Kidney (tissue), 13 donors: ENCODE measurements at regions not wholly inside any gene's neighbourhood (a gene's known extent, or its start where the extent isn't known, plus 50 kb on each side); places are given as distances from the start of the nearest gene placed in this dataset.

Experiments used
- DNase-seq, 5 donors: peaks; one replicate each; pipeline ENCODE4 v3.0.0-alpha.2; 2013 to 2020
- FAIRE-seq: peaks from 2 replicates; lab custom pipeline; 2012; peaks lifted over from hg19 to GRCh38; lab: Jason Lieb, UNC
- H3K27ac ChIP-seq, 2 donors: one replicate each; pipeline ENCODE4 v1.7.0; 2013; ENCODE audit warnings: low read depth in 2 of 2, low read length in 2 of 2, inconsistent platforms in 1 of 2
- H3K27me3 ChIP-seq: one replicate; pipeline ENCODE4 v1.7.1; 2013; ENCODE audit warnings: low read length, inconsistent platforms; ENCODE audit not compliant: control insufficient read depth, insufficient read depth
- H3K36me3 ChIP-seq, 3 donors: one replicate each; pipeline versions ENCODE4 v1.7.0 to v1.7.1; 2013; ENCODE audit warnings: low read length in 3 of 3, control low read depth in 1 of 3, inconsistent platforms in 1 of 3; ENCODE audit not compliant: insufficient read depth in 3 of 3, control insufficient read depth in 2 of 3
- H3K4me1 ChIP-seq, 3 donors: one replicate each; pipeline versions ENCODE4 v1.7.0 to v1.7.1; 2013; ENCODE audit warnings: low read length in 3 of 3, inconsistent platforms in 1 of 3, low read depth in 1 of 3; ENCODE audit not compliant: control insufficient read depth in 2 of 3, insufficient read depth in 2 of 3
- H3K4me3 ChIP-seq, 3 donors: one replicate each; pipeline versions ENCODE4 v1.7.0 to v1.8.1; 2013; ENCODE audit warnings: low read length in 3 of 3, control low read depth in 1 of 3, inconsistent platforms in 1 of 3
- H3K9ac ChIP-seq, 3 donors: one replicate each; pipeline versions ENCODE4 v1.7.0 to v1.7.1; 2013; ENCODE audit warnings: low read length in 3 of 3, control low read depth in 1 of 3, inconsistent platforms in 1 of 3
- H3K9me3 ChIP-seq, 3 donors: one replicate each; pipeline versions ENCODE4 v1.7.0 to v1.7.1; 2013; ENCODE audit warnings: low read length in 3 of 3, control low read depth in 1 of 3, inconsistent platforms in 1 of 3; ENCODE audit not compliant: control insufficient read depth in 2 of 3, insufficient read depth in 1 of 3
- intact Hi-C: fragments of 100-400 bp; cut with DNase I; formaldehyde crosslinking; loops from one replicate; pipeline ENCODE4 v1.11.1; 2022
- TF ChIP-seq, protein P1 (sequence below): IDR thresholded peaks from 3 replicates; pipeline ENCODE4 v1.5.1; 2012; ENCODE audit warnings: mild to moderate bottlenecking, moderate library complexity, borderline replicate concordance; ENCODE audit not compliant: insufficient read depth; ENCODE audit errors: extremely low read depth
- donor health status: control.
- donor health status: control.
- donor health status: control.
- donor health status: control.
- donor health status: control.
- donor health status: DM: yes; HTN: yes; CAD: no.
- donor health status: Normal renal cell carcinoma (clear cell type).

GRCh38 chr10:133004478-133004877 lies 62.1 kb upstream of the CFAP46 start:
- Histone ChIP-seq H3K9me3 (no peaks in the 10 kb centered on the region), H3K4me3 (no peak overlapping the region), H3K27ac (no peak overlapping the region), H3K36me3 (no peaks in the 10 kb centered on the region), H3K27me3 (no peaks in the 10 kb centered on the region), H3K4me1 (peaks cover 0 to 7% (median 0%) of the 10 kb centered on the region in 3 donors), H3K9ac (no peak overlapping the region)
- TF ChIP-seq, protein P1, sequence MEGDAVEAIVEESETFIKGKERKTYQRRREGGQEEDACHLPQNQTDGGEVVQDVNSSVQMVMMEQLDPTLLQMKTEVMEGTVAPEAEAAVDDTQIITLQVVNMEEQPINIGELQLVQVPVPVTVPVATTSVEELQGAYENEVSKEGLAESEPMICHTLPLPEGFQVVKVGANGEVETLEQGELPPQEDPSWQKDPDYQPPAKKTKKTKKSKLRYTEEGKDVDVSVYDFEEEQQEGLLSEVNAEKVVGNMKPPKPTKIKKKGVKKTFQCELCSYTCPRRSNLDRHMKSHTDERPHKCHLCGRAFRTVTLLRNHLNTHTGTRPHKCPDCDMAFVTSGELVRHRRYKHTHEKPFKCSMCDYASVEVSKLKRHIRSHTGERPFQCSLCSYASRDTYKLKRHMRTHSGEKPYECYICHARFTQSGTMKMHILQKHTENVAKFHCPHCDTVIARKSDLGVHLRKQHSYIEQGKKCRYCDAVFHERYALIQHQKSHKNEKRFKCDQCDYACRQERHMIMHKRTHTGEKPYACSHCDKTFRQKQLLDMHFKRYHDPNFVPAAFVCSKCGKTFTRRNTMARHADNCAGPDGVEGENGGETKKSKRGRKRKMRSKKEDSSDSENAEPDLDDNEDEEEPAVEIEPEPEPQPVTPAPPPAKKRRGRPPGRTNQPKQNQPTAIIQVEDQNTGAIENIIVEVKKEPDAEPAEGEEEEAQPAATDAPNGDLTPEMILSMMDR: no peak
- intact Hi-C loops: no loop called here
- DNase-seq (no peak), FAIRE-seq (no peak)

- peak in 1 of 5 donors; percentile 43 for DNase-seq
- no peaks in the 10 kb centered on the region for H3K27me3 ChIP-seq
- no peaks in the 10 kb centered on the region for H3K36me3 ChIP-seq
- FAIRE-seq: no peak
- intact Hi-C loops: no loop called here
- H3K27ac ChIP-seq: no peak overlapping the region
- peaks cover 0 to 3% (median 0%) of the 10 kb centered on the region in 3 donors for H3K4me1 ChIP-seq
- TF ChIP-seq, protein P1: no peak
- no peak overlapping the region for H3K4me3 ChIP-seq
- no peak overlapping the region for H3K9ac ChIP-seq
- no peaks in the 10 kb centered on the region for H3K9me3 ChIP-seq
These were observed 60.8 kb upstream of the CFAP46 start for GRCh38 chr10:133003188-133003587.

- no peak overlapping the region for H3K27ac ChIP-seq
- DNase-seq: no peak
- H3K36me3 ChIP-seq: no peaks in the 10 kb centered on the region
- TF ChIP-seq, protein P1: no peak
- FAIRE-seq: no peak
- H3K9me3 ChIP-seq: no peaks in the 10 kb centered on the region
- no peak overlapping the region for H3K4me3 ChIP-seq
- intact Hi-C loops: no loop called here
- H3K4me1 ChIP-seq: peaks cover 0 to 3% (median 0%) of the 10 kb centered on the region in 3 donors
- no peak overlapping the region for H3K9ac ChIP-seq
- no peaks in the 10 kb centered on the region for H3K27me3 ChIP-seq
These were observed 60.3 kb upstream of the CFAP46 start for GRCh38 chr10:133002685-133003084.

- no peaks in the 10 kb centered on the region for H3K9me3 ChIP-seq
- H3K4me1 ChIP-seq: peaks cover 0 to 3% (median 0%) of the 10 kb centered on the region in 3 donors
- H3K27ac ChIP-seq: no peak overlapping the region
- no peak overlapping the region for H3K9ac ChIP-seq
- H3K27me3 ChIP-seq: no peaks in the 10 kb centered on the region
- H3K4me3 ChIP-seq: no peak overlapping the region
- TF ChIP-seq, protein P1: no peak
- intact Hi-C loops: no loop called here
- no peak for FAIRE-seq
- H3K36me3 ChIP-seq: no peaks in the 10 kb centered on the region
- DNase-seq: peak in 1 of 5 donors; percentile 62
These were observed 58.7 kb upstream of the CFAP46 start for GRCh38 chr10:133001114-133001513.
